ENCODE measurements at regions not wholly inside any gene's neighbourhood (a gene's known extent, or its start where the extent isn't known, plus 50 kb on each side); places are given as distances from the start of the nearest gene placed in this dataset.

DNA sequence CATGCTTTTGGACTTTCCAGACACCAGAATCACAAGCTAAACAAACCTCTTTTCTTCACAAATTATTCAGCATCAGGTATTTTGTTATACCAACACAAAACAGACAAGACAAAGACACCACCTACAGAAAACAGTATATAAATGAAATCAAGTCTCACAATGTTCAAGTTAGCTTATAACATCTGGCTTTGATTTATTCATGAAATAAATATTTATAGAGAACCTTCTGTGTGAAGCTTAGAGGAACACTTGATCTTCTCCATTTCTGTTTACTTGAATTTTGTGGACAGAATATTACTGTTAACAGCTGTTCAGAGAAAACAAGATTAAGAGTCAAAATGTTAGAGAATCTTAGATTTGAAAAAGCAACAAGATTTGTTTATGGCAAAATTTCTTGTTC lies 137.4 kb upstream of the PRR16 start:
- no peaks in the 10 kb centered on the region for H3K79me2 ChIP-seq (ENCODE audit: insufficient read depth, low read length)
- H3K36me3 Mint-ChIP-seq: no peaks in the 10 kb centered on the region
- H3K27me3 ChIP-seq (ENCODE audit: control insufficient read depth in 2 of 2, insufficient read depth in 2 of 2, low read length in 2 of 2): no peaks in the 10 kb centered on the region
- H3K4me3 ChIP-seq (replicated peaks in 1 of 3; ENCODE audit: low read depth in 2 of 3, low read length in 3 of 3): no peak overlapping the region
- no peak overlapping the region for H3K9ac ChIP-seq (ENCODE audit: insufficient read depth, low read length, poor library complexity, severe bottlenecking)
- H3K4me1 Mint-ChIP-seq: no peaks in the 10 kb centered on the region
- no peak overlapping the region for H2AFZ ChIP-seq (ENCODE audit: insufficient read depth, low read depth, low read length, poor library complexity, severe bottlenecking)
- H3K36me3 ChIP-seq (replicated peaks in 1 of 2; ENCODE audit: control insufficient read depth in 1 of 2, insufficient read depth in 2 of 2, low read length in 2 of 2): no peaks in the 10 kb centered on the region
- intact Hi-C loops (cut with micrococcal nuclease): no loop called here
- peaks cover 0 to 1% (median 0%) of the 10 kb centered on the region in 3 donors for H3K27me3 Mint-ChIP-seq (ENCODE audit: low read depth in 3 of 3)
- no peak overlapping the region for H3K4me2 ChIP-seq (replicated peaks; ENCODE audit: extremely low read depth, low read length, poor library complexity, severe bottlenecking)
- no peak for DNase-seq
- H3K4me1 ChIP-seq (ENCODE audit: control insufficient read depth in 1 of 2, insufficient read depth in 2 of 2, low read length in 2 of 2): no peaks in the 10 kb centered on the region
- TF ChIP-seq, protein P1, sequence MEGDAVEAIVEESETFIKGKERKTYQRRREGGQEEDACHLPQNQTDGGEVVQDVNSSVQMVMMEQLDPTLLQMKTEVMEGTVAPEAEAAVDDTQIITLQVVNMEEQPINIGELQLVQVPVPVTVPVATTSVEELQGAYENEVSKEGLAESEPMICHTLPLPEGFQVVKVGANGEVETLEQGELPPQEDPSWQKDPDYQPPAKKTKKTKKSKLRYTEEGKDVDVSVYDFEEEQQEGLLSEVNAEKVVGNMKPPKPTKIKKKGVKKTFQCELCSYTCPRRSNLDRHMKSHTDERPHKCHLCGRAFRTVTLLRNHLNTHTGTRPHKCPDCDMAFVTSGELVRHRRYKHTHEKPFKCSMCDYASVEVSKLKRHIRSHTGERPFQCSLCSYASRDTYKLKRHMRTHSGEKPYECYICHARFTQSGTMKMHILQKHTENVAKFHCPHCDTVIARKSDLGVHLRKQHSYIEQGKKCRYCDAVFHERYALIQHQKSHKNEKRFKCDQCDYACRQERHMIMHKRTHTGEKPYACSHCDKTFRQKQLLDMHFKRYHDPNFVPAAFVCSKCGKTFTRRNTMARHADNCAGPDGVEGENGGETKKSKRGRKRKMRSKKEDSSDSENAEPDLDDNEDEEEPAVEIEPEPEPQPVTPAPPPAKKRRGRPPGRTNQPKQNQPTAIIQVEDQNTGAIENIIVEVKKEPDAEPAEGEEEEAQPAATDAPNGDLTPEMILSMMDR (IDR thresholded peaks at IDR 0.05): no peak
- peaks cover 0 to 5% (median 3%) of the 10 kb centered on the region in 7 donors for H3K9me3 Mint-ChIP-seq
- no peak overlapping the region for H3K27ac Mint-ChIP-seq
- no peaks in the 10 kb centered on the region for H4K20me1 ChIP-seq (ENCODE audit: insufficient read depth, low read length)
- no peak overlapping the region for H3K27ac ChIP-seq (ENCODE audit: low read depth in 1 of 2, low read length in 2 of 2)
- peaks cover 0 to 4% of the 10 kb centered on the region in 2 donors for H3K9me3 ChIP-seq (replicated peaks in 1 of 2; ENCODE audit: control insufficient read depth in 1 of 2, insufficient read depth in 1 of 2, low read length in 2 of 2)
- H3K4me3 Mint-ChIP-seq: no peak overlapping the region

- H3K9me3 ChIP-seq (replicated peaks in 1 of 2; ENCODE audit: control insufficient read depth in 1 of 2, insufficient read depth in 1 of 2, low read length in 2 of 2): peaks cover 0 to 5% of the 10 kb centered on the region in 2 donors
- TF ChIP-seq, protein P1 (IDR thresholded peaks at IDR 0.05): no peak
- intact Hi-C loops (cut with micrococcal nuclease): no loop called here
- DNase-seq: no peak
- Mint-ChIP-seq H3K36me3 (no peaks in the 10 kb centered on the region), H3K27me3 (ENCODE audit: low read depth in 3 of 3) (peaks cover 0 to 1% (median 0%) of the 10 kb centered on the region in 3 donors), H3K4me1 (no peaks in the 10 kb centered on the region), H3K9me3 (peaks cover 0 to 9% (median 3%) of the 10 kb centered on the region in 7 donors), H3K27ac (no peak overlapping the region), H3K4me3 (no peak overlapping the region)
- no peak overlapping the region for H3K27ac ChIP-seq (ENCODE audit: low read depth in 1 of 2, low read length in 2 of 2)
- no peak overlapping the region for H3K4me3 ChIP-seq (replicated peaks in 1 of 3; ENCODE audit: low read depth in 2 of 3, low read length in 3 of 3)
- no CpG with 5 or more reads among the region's 2 CpGs for WGBS (ENCODE audit: insufficient coverage)
- H3K4me2 ChIP-seq (replicated peaks; ENCODE audit: extremely low read depth, low read length, poor library complexity, severe bottlenecking): no peak overlapping the region
- H4K20me1 ChIP-seq (ENCODE audit: insufficient read depth, low read length): no peaks in the 10 kb centered on the region
- no peaks in the 10 kb centered on the region for H3K36me3 ChIP-seq (replicated peaks in 1 of 2; ENCODE audit: control insufficient read depth in 1 of 2, insufficient read depth in 2 of 2, low read length in 2 of 2)
- no peaks in the 10 kb centered on the region for H3K27me3 ChIP-seq (ENCODE audit: control insufficient read depth in 2 of 2, insufficient read depth in 2 of 2, low read length in 2 of 2)
- no peak overlapping the region for H3K9ac ChIP-seq (ENCODE audit: insufficient read depth, low read length, poor library complexity, severe bottlenecking)
- H2AFZ ChIP-seq (ENCODE audit: insufficient read depth, low read depth, low read length, poor library complexity, severe bottlenecking): no peak overlapping the region
- no peaks in the 10 kb centered on the region for H3K4me1 ChIP-seq (ENCODE audit: control insufficient read depth in 1 of 2, insufficient read depth in 2 of 2, low read length in 2 of 2)
- no peaks in the 10 kb centered on the region for H3K79me2 ChIP-seq (ENCODE audit: insufficient read depth, low read length)
Observed at GRCh38 chr5:120327180-120327579, 136.9 kb upstream of the PRR16 start.
